ENCODE measurements at regions not wholly inside any gene's neighbourhood (a gene's known extent, or its start where the extent isn't known, plus 50 kb on each side); places are given as distances from the start of the nearest gene placed in this dataset.

DNA sequence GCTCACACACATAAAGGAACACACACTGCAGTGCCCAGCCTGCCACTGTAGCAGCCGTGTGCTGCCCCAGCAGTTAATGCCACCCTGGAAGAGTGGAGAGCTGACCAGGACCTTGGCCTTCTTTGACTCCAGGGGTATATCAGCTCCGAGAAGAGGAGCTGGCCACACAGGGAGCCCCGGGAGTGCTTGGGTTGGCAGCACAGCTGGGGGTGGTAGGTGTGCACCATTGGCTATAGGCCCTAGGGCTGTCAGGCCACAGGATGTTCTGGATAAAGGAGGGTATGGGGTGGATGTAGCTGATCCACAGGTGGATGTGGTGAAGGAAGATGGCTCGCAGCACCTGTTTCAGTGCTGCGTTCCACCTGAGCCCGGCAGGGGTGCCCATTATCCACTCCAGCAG is 640.5 kb downstream of the PLPP3 start:
- TF ChIP-seq, protein P1, sequence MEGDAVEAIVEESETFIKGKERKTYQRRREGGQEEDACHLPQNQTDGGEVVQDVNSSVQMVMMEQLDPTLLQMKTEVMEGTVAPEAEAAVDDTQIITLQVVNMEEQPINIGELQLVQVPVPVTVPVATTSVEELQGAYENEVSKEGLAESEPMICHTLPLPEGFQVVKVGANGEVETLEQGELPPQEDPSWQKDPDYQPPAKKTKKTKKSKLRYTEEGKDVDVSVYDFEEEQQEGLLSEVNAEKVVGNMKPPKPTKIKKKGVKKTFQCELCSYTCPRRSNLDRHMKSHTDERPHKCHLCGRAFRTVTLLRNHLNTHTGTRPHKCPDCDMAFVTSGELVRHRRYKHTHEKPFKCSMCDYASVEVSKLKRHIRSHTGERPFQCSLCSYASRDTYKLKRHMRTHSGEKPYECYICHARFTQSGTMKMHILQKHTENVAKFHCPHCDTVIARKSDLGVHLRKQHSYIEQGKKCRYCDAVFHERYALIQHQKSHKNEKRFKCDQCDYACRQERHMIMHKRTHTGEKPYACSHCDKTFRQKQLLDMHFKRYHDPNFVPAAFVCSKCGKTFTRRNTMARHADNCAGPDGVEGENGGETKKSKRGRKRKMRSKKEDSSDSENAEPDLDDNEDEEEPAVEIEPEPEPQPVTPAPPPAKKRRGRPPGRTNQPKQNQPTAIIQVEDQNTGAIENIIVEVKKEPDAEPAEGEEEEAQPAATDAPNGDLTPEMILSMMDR (IDR thresholded peaks at IDR 0.05), result no peak
- TF ChIP-seq POLR2A (IDR thresholded peaks at IDR 0.05), result no peak

Measured in lower leg skin (tissue), 3 donors.